ENCODE measurements at regions not wholly inside any gene's neighbourhood (a gene's known extent, or its start where the extent isn't known, plus 50 kb on each side); places are given as distances from the start of the nearest gene placed in this dataset.

- H3K27me3 Mint-ChIP-seq: no peaks in the 10 kb centered on the region
- no peak overlapping the region for H3K4me3 Mint-ChIP-seq
Observed at GRCh38 chr5:84606784-84607183, 222.1 kb upstream of the EDIL3 start.

GRCh38 chr5:84605241-84605640 is 220.6 kb upstream of the EDIL3 start:
- DNase-seq (ENCODE audit: extremely low spot score, unreplicated experiment): no peak
- no peaks in the 10 kb centered on the region for H3K36me3 Mint-ChIP-seq
- no peak overlapping the region for H3K4me3 Mint-ChIP-seq
- no peaks in the 10 kb centered on the region for H3K9me3 Mint-ChIP-seq
- H3K27me3 Mint-ChIP-seq: no peaks in the 10 kb centered on the region
- H3K4me1 Mint-ChIP-seq (ENCODE audit: unreplicated experiment): no peaks in the 10 kb centered on the region
- no peak overlapping the region for H3K27ac Mint-ChIP-seq
- TF ChIP-seq CTCF (conservative IDR thresholded peaks at IDR 0.05): no peak

More at GRCh38 chr5:84606784-84607183, 222.1 kb upstream of the EDIL3 start:
- H3K36me3 Mint-ChIP-seq: no peaks in the 10 kb centered on the region
- no peaks in the 10 kb centered on the region for H3K9me3 Mint-ChIP-seq
- no peaks in the 10 kb centered on the region for H3K4me1 Mint-ChIP-seq (ENCODE audit: unreplicated experiment)
- no peak for DNase-seq (ENCODE audit: extremely low spot score, unreplicated experiment)
- no peak for TF ChIP-seq CTCF (conservative IDR thresholded peaks at IDR 0.05)
- H3K27ac Mint-ChIP-seq: no peak overlapping the region

- no peaks in the 10 kb centered on the region for H3K9me3 Mint-ChIP-seq
- H3K36me3 Mint-ChIP-seq: no peaks in the 10 kb centered on the region
- no peaks in the 10 kb centered on the region for H3K4me1 Mint-ChIP-seq (ENCODE audit: unreplicated experiment)
- no peak for DNase-seq (ENCODE audit: extremely low spot score, unreplicated experiment)
- H3K27me3 Mint-ChIP-seq: no peaks in the 10 kb centered on the region
- no peak for TF ChIP-seq CTCF (conservative IDR thresholded peaks at IDR 0.05)
- no peak overlapping the region for H3K4me3 Mint-ChIP-seq
- H3K27ac Mint-ChIP-seq: no peak overlapping the region
Observed at GRCh38 chr5:84603568-84604185, 219.0 kb upstream of the EDIL3 start.

- no peak for TF ChIP-seq CTCF (conservative IDR thresholded peaks at IDR 0.05)
- no peaks in the 10 kb centered on the region for H3K9me3 Mint-ChIP-seq
- H3K36me3 Mint-ChIP-seq: no peaks in the 10 kb centered on the region
- DNase-seq (ENCODE audit: extremely low spot score, unreplicated experiment): no peak
- no peak overlapping the region for H3K27ac Mint-ChIP-seq
- no peaks in the 10 kb centered on the region for H3K4me1 Mint-ChIP-seq (ENCODE audit: unreplicated experiment)
- H3K27me3 Mint-ChIP-seq: no peaks in the 10 kb centered on the region
- no peak overlapping the region for H3K4me3 Mint-ChIP-seq
Observed at GRCh38 chr5:84602371-84602771, 217.7 kb upstream of the EDIL3 start.

- H3K36me3 Mint-ChIP-seq: no peaks in the 10 kb centered on the region
- H3K4me1 Mint-ChIP-seq (ENCODE audit: unreplicated experiment): no peaks in the 10 kb centered on the region
- no peak for TF ChIP-seq CTCF (conservative IDR thresholded peaks at IDR 0.05)
- no peaks in the 10 kb centered on the region for H3K9me3 Mint-ChIP-seq
- no peaks in the 10 kb centered on the region for H3K27me3 Mint-ChIP-seq
- H3K27ac Mint-ChIP-seq: no peak overlapping the region
- H3K4me3 Mint-ChIP-seq: no peak overlapping the region
- no peak for DNase-seq (ENCODE audit: extremely low spot score, unreplicated experiment)
Observed at GRCh38 chr5:84599964-84600363, 215.3 kb upstream of the EDIL3 start.

- Mint-ChIP-seq H3K27ac (no peak overlapping the region), H3K9me3 (no peaks in the 10 kb centered on the region), H3K4me1 (ENCODE audit: unreplicated experiment) (no peaks in the 10 kb centered on the region), H3K27me3 (no peaks in the 10 kb centered on the region), H3K36me3 (no peaks in the 10 kb centered on the region), H3K4me3 (no peak overlapping the region)
- no peak for DNase-seq (ENCODE audit: extremely low spot score, unreplicated experiment)
- TF ChIP-seq CTCF (conservative IDR thresholded peaks at IDR 0.05): no peak
Observed at GRCh38 chr5:84597904-84598303, 213.2 kb upstream of the EDIL3 start.

Data from type B pancreatic cell (in vitro differentiated cells).